Endothelial cell of umbilical vein (primary cell): ENCODE measurements at regions not wholly inside any gene's neighbourhood (a gene's known extent, or its start where the extent isn't known, plus 50 kb on each side); places are given as distances from the start of the nearest gene placed in this dataset.

ENCODE experiments used
- BruUV-seq: library from RNA; stranded (reverse); fragments of 400-500 nt; replicated peaks from 2 replicates; lab custom pipeline; 2021; lab: Mats Ljungman, UMichigan
- CTCF ChIA-PET: fragments of 300-600, 350-600 bp; sonication (Branson Sonifier 250); formaldehyde crosslinking; loops from one replicate; lab custom pipeline; 2021; ENCODE audit warnings: antibody characterized with exemption, inconsistent platforms; lab: Charles Lee
- POLR2A ChIA-PET: fragments of 300-600, 350-600 bp; sonication (Branson Sonifier 250); formaldehyde crosslinking; loops from one replicate; lab custom pipeline; 2021; ENCODE audit warnings: antibody characterized with exemption, inconsistent platforms; lab: Charles Lee
- DNase-seq: peaks from one replicate; pipeline ENCODE4 v3.0.0-alpha.2; 2011; ENCODE audit warnings: low read depth, low spot score
- FAIRE-seq: peaks from 2 replicates; lab custom pipeline; 2011; peaks lifted over from hg19 to GRCh38; lab: Jason Lieb, UNC
- H2AFZ ChIP-seq: 2 replicates; pipeline ENCODE4 v1.6.0; 2012; ENCODE audit warnings: low read depth, low read length, control low read depth, inconsistent platforms
- H3K27ac ChIP-seq: 2 replicates; pipeline ENCODE4 v1.5.1; 2011; ENCODE audit warnings: low read depth, mild to moderate bottlenecking, control low read depth, low read length, moderate library complexity; ENCODE audit not compliant: insufficient read depth
- H3K27me3 ChIP-seq, 2 experiments: 2 replicates each; pipeline versions ENCODE4 v1.6.0 to v1.6.1; 2011; ENCODE audit warnings: low read length in 2 of 2, mixed read lengths in 1 of 2; ENCODE audit not compliant: control insufficient read depth in 2 of 2, insufficient read depth in 2 of 2
- H3K36me3 ChIP-seq, 2 experiments: 2 replicates in 1 of 2; 3 replicates in 1 of 2; pipeline ENCODE4 v1.5.1; 2011; ENCODE audit warnings: low read length in 2 of 2, mild to moderate bottlenecking in 1 of 2, moderate library complexity in 1 of 2; ENCODE audit not compliant: control insufficient read depth in 2 of 2, insufficient read depth in 2 of 2; ENCODE audit errors: extremely low read depth in 1 of 2
- H3K4me1 ChIP-seq: 3 replicates; pipeline ENCODE4 v1.5.1; 2011; ENCODE audit warnings: mild to moderate bottlenecking, low read length; ENCODE audit not compliant: control insufficient read depth, insufficient read depth; ENCODE audit errors: extremely low read depth
- H3K4me2 ChIP-seq: 2 replicates; pipeline ENCODE4 v1.6.1; 2011; ENCODE audit warnings: low read length, control low read depth, mixed read lengths; ENCODE audit not compliant: insufficient read depth
- H3K4me3 ChIP-seq, 3 experiments: fragments of 200-600 bp in 1 of 3; sonication (generic), shearing (Covaris generic) in 1 of 3; replicated peaks in 1 of 3; 2 replicates each; pipeline ENCODE4 v1.5.1; 2011 to 2016; ENCODE audit warnings: control low read depth in 3 of 3, low read length in 3 of 3, mild to moderate bottlenecking in 2 of 3, inconsistent platforms in 1 of 3, low read depth in 1 of 3, moderate library complexity in 1 of 3; ENCODE audit not compliant: insufficient read depth in 1 of 3
- H3K79me2 ChIP-seq: 2 replicates; pipeline ENCODE4 v1.6.0; 2012; ENCODE audit warnings: low read length, inconsistent platforms; ENCODE audit not compliant: control insufficient read depth, insufficient read depth
- H3K9ac ChIP-seq: replicated peaks from 2 replicates; pipeline ENCODE3; 2011; ENCODE audit warnings: low read length, control low read depth; ENCODE audit not compliant: insufficient read depth; ENCODE audit errors: extremely low read depth
- H3K9me1 ChIP-seq: replicated peaks from 3 replicates; pipeline ENCODE4 v1.6.0; 2011; ENCODE audit warnings: mild to moderate bottlenecking, low read length; ENCODE audit not compliant: control insufficient read depth, insufficient read depth; ENCODE audit errors: extremely low read depth
- H3K9me3 ChIP-seq: replicated peaks from 2 replicates; pipeline ENCODE4 v1.5.1; 2012; ENCODE audit warnings: low read length, inconsistent platforms; ENCODE audit not compliant: control insufficient read depth, insufficient read depth
- H4K20me1 ChIP-seq: replicated peaks from 2 replicates; pipeline ENCODE3; 2011; ENCODE audit warnings: mild to moderate bottlenecking, low read length; ENCODE audit not compliant: control insufficient read depth, insufficient read depth; ENCODE audit errors: extremely low read depth
- CTCF ChIP-seq, 2 donors: IDR thresholded peaks; 1 replicate in 1 of 2; 2 replicates in 1 of 2; pipeline ENCODE4 v1.5.1; 2011; ENCODE audit warnings: low read length in 2 of 2, mild to moderate bottlenecking in 2 of 2, moderate library complexity in 2 of 2, control low read depth in 1 of 2, inconsistent platforms in 1 of 2, low read depth in 1 of 2; ENCODE audit not compliant: insufficient read depth in 1 of 2; ENCODE audit errors: extremely low read depth in 1 of 2
- EZH2 ChIP-seq: IDR thresholded peaks from 2 replicates; pipeline ENCODE4 v1.6.1; 2012; ENCODE audit warnings: borderline replicate concordance, low read depth, mild to moderate bottlenecking, moderate library complexity, low read length, inconsistent platforms; ENCODE audit not compliant: severe bottlenecking
- FOS ChIP-seq: IDR thresholded peaks from 2 replicates; pipeline ENCODE4 v1.6.1; 2011; ENCODE audit warnings: mild to moderate bottlenecking, low read length, moderate library complexity, borderline replicate concordance; ENCODE audit not compliant: insufficient read depth
- GATA2 ChIP-seq: IDR thresholded peaks from 2 replicates; pipeline ENCODE4 v1.7.0; 2011; ENCODE audit warnings: low read depth, mild to moderate bottlenecking, moderate library complexity, mixed read lengths, low read length; ENCODE audit not compliant: insufficient read length, insufficient read depth
- JUN ChIP-seq: IDR thresholded peaks from 2 replicates; pipeline ENCODE4 v1.6.1; 2011; ENCODE audit warnings: borderline replicate concordance, low read depth; ENCODE audit not compliant: insufficient read length, insufficient read depth
- MAX ChIP-seq: IDR thresholded peaks from 2 replicates; pipeline ENCODE4 v1.6.1; 2011; ENCODE audit not compliant: insufficient read depth, insufficient read length
- MYC ChIP-seq: IDR thresholded peaks from one replicate; pipeline ENCODE4 v1.6.1; 2011; ENCODE audit warnings: mild to moderate bottlenecking, low read depth, low read length
- POLR2A ChIP-seq: IDR thresholded peaks from 2 replicates; pipeline ENCODE4 v1.6.1; 2012; ENCODE audit warnings: low read depth, mild to moderate bottlenecking, control low read depth, low read length
- POLR2AphosphoS5 ChIP-seq: IDR thresholded peaks from 2 replicates; pipeline ENCODE4 v1.6.1; 2012; ENCODE audit warnings: low read depth, mild to moderate bottlenecking, control low read depth, low read length, moderate library complexity; ENCODE audit not compliant: insufficient read depth
- dilution Hi-C: fragments of 300-500 bp; cut with MboI; formaldehyde crosslinking; loops from one replicate; pipeline ENCODE4 v1.15.0; 2019; ENCODE audit warnings: low sequenced_read_pairs; ENCODE audit not compliant: extremely low pct_ligation_motif_present
- intact Hi-C: fragments of 100-400 bp; cut with micrococcal nuclease; formaldehyde crosslinking; loops from one replicate; pipeline ENCODE4 v1.10.0; 2022

- POLR2A ChIA-PET, result no interaction called here
- BruUV-seq, result no TSS peak
- dilution Hi-C loops, result no loop called here
Measured at GRCh38 chr6:1055015-1055921, 256.6 kb upstream of the FOXQ1 start.

More at GRCh38 chr6:1055015-1055921, 256.6 kb upstream of the FOXQ1 start:
- no peak overlapping the region for H3K27ac ChIP-seq
- H3K27me3 ChIP-seq, result no peaks in the 10 kb centered on the region
- DNase-seq, result no peak
- H2AFZ ChIP-seq, result no peak overlapping the region
- FAIRE-seq, result no peak
- no peak overlapping the region for H3K9ac ChIP-seq
- TF ChIP-seq FOS (no peak), POLR2AphosphoS5 (no peak), GATA2 (no peak), JUN (no peak), CTCF (IDR thresholded peaks at IDR 0.05; ENCODE audit: extremely low read depth in 1 of 2, insufficient read depth in 1 of 2, low read depth in 1 of 2, low read length in 2 of 2) (no peak), MYC (no peak), EZH2 (no peak), POLR2A (no peak), MAX (no peak)
- CTCF ChIA-PET, result no interaction called here
- H3K4me1 ChIP-seq, result no peaks in the 10 kb centered on the region
- H3K4me2 ChIP-seq, result no peak overlapping the region
- H3K9me1 ChIP-seq, result no peaks in the 10 kb centered on the region
- H4K20me1 ChIP-seq, result no peaks in the 10 kb centered on the region
- no peaks in the 10 kb centered on the region for H3K79me2 ChIP-seq
- intact Hi-C loops, result no loop called here
- H3K4me3 ChIP-seq, result no peak overlapping the region
- peaks cover 4% of the 10 kb centered on the region for H3K9me3 ChIP-seq
- no peaks in the 10 kb centered on the region for H3K36me3 ChIP-seq
